Small intestine (tissue), 7 donors: ENCODE measurements at regions not wholly inside any gene's neighbourhood (a gene's known extent, or its start where the extent isn't known, plus 50 kb on each side); places are given as distances from the start of the nearest gene placed in this dataset.
A peak's percentile ranks its signal among the peaks of the same experiment; 100 is the strongest.

Source experiments
- DNase-seq, 2 donors: peaks; one replicate each; pipeline versions ENCODE4 v3.0.0 to v3.0.0-alpha.2; 2013
- FAIRE-seq: peaks from 2 replicates; lab custom pipeline; 2012; peaks lifted over from hg19 to GRCh38; lab: Jason Lieb, UNC
- H3K27ac ChIP-seq, 3 donors: one replicate each; pipeline ENCODE4 v1.5.1; 2013; ENCODE audit warnings: low read length in 2 of 3, mild to moderate bottlenecking in 2 of 3, control low read depth in 1 of 3, inconsistent platforms in 1 of 3, low read depth in 1 of 3, moderate library complexity in 1 of 3
- H3K27me3 ChIP-seq, 3 donors: one replicate each; pipeline ENCODE4 v1.6.1; 2013; ENCODE audit warnings: low read length in 3 of 3, inconsistent platforms in 1 of 3; ENCODE audit not compliant: control insufficient read depth in 3 of 3, insufficient read depth in 3 of 3
- H3K36me3 ChIP-seq, 3 donors: one replicate each; pipeline ENCODE4 v1.6.1; 2013; ENCODE audit warnings: low read length in 3 of 3, inconsistent platforms in 1 of 3, low read depth in 1 of 3, mild to moderate bottlenecking in 1 of 3, moderate library complexity in 1 of 3; ENCODE audit not compliant: control insufficient read depth in 3 of 3, insufficient read depth in 2 of 3
- H3K4me1 ChIP-seq, 3 donors: one replicate each; pipeline ENCODE4 v1.6.1; 2013; ENCODE audit warnings: low read length in 2 of 3, inconsistent platforms in 1 of 3, low read depth in 1 of 3, mild to moderate bottlenecking in 1 of 3, moderate library complexity in 1 of 3; ENCODE audit not compliant: control insufficient read depth in 3 of 3, insufficient read depth in 2 of 3
- H3K4me3 ChIP-seq, 3 donors: one replicate each; pipeline ENCODE4 v1.5.1; 2013; ENCODE audit warnings: low read length in 3 of 3, control low read depth in 1 of 3, inconsistent platforms in 1 of 3, low read depth in 1 of 3, mild to moderate bottlenecking in 1 of 3, moderate library complexity in 1 of 3
- H3K9me3 ChIP-seq, 2 donors: one replicate each; pipeline ENCODE4 v1.6.1; 2013; ENCODE audit warnings: low read depth in 1 of 2, low read length in 1 of 2; ENCODE audit not compliant: control insufficient read depth in 2 of 2, insufficient read depth in 1 of 2
- WGBS, 3 donors: extraction: QIAGEN DNeasy Blood & Tissue Kit; methylation state at CpG; one replicate each; pipeline ENCODE4 v1.1.7; 2013; 5-methylcytosine and 5-hydroxymethylcytosine counted together
- donor health status: healthy with polysubstance abuse.
- donor health status: control.
- donor health status: control.
- donor health status: Bipolar disorder and iron deficiency.
- donor health status: healthy.

GRCh38 chr3:83150896-83151295, 1389.5 kb upstream of the GBE1 start:
- WGBS, 3 donors = 68 to 84% (median 77%) methylated on average over 2 of the region's 2 CpGs
- Histone ChIP-seq H3K4me1 (no peaks in the 10 kb centered on the region), H3K36me3 (no peaks in the 10 kb centered on the region), H3K27me3 (no peaks in the 10 kb centered on the region), H3K27ac (no peak overlapping the region), H3K4me3 (no peak overlapping the region), H3K9me3 (no peaks in the 10 kb centered on the region)
- DNase-seq (no peak), FAIRE-seq (no peak)

- H3K4me3 ChIP-seq = no peak overlapping the region
- H3K36me3 ChIP-seq = no peaks in the 10 kb centered on the region
- DNase-seq = no peak
- no peak overlapping the region for H3K27ac ChIP-seq
- no peaks in the 10 kb centered on the region for H3K9me3 ChIP-seq
- WGBS, 3 donors = 49 to 70% (median 60%) methylated on average over 2 of the region's 2 CpGs
- H3K27me3 ChIP-seq = no peaks in the 10 kb centered on the region
- FAIRE-seq = no peak
- H3K4me1 ChIP-seq = no peaks in the 10 kb centered on the region
Measured at GRCh38 chr3:83140983-83141382, 1379.5 kb upstream of the GBE1 start.

- Histone ChIP-seq H3K9me3 (no peaks in the 10 kb centered on the region), H3K27me3 (no peaks in the 10 kb centered on the region), H3K4me1 (no peaks in the 10 kb centered on the region), H3K36me3 (no peaks in the 10 kb centered on the region), H3K4me3 (no peak overlapping the region), H3K27ac (no peak overlapping the region)
- 75 to 79% (median 77%) methylated on average over 5 of the region's 5 CpGs for WGBS, 3 donors
- DNase-seq (no peak), FAIRE-seq (no peak)
Measured at GRCh38 chr3:83131236-83131635, 1369.8 kb upstream of the GBE1 start.

- Histone ChIP-seq H3K4me3 (no peak overlapping the region), H3K9me3 (no peaks in the 10 kb centered on the region), H3K27ac (no peak overlapping the region), H3K36me3 (no peaks in the 10 kb centered on the region), H3K27me3 (no peaks in the 10 kb centered on the region), H3K4me1 (no peaks in the 10 kb centered on the region)
- WGBS, 3 donors = 53 to 67% (median 62%) methylated on average over 2 of the region's 2 CpGs
- FAIRE-seq (no peak), DNase-seq (no peak)
Measured at GRCh38 chr3:83122774-83123350, 1361.4 kb upstream of the GBE1 start.

GRCh38 chr3:83093222-83093572, 1331.8 kb upstream of the GBE1 start:
- FAIRE-seq (no peak), DNase-seq (no peak)
- no peaks in the 10 kb centered on the region for H3K27me3 ChIP-seq
- H3K27ac ChIP-seq = no peak overlapping the region
- H3K4me3 ChIP-seq = no peak overlapping the region
- 31 to 46% (median 42%) methylated on average over 4 of the region's 4 CpGs for WGBS, 3 donors
- H3K4me1 ChIP-seq = no peaks in the 10 kb centered on the region
- H3K36me3 ChIP-seq = no peaks in the 10 kb centered on the region
- no peaks in the 10 kb centered on the region for H3K9me3 ChIP-seq

GRCh38 chr3:83092521-83093221, 1331.2 kb upstream of the GBE1 start:
- DNase-seq (peak in 1 of 2 donors; percentile 21), FAIRE-seq (no peak)
- WGBS, 3 donors = 22 to 49% (median 26%) methylated on average over 2 of the region's 2 CpGs
- Histone ChIP-seq H3K36me3 (no peaks in the 10 kb centered on the region), H3K4me1 (no peaks in the 10 kb centered on the region), H3K9me3 (no peaks in the 10 kb centered on the region), H3K4me3 (no peak overlapping the region), H3K27me3 (no peaks in the 10 kb centered on the region), H3K27ac (no peak overlapping the region)

GRCh38 chr3:83076041-83076440, 1314.6 kb upstream of the GBE1 start:
- no peak overlapping the region for H3K27ac ChIP-seq
- no peaks in the 10 kb centered on the region for H3K9me3 ChIP-seq
- no peak overlapping the region for H3K4me3 ChIP-seq
- no peaks in the 10 kb centered on the region for H3K36me3 ChIP-seq
- H3K27me3 ChIP-seq = no peaks in the 10 kb centered on the region
- DNase-seq (no peak), FAIRE-seq (no peak)
- no peaks in the 10 kb centered on the region for H3K4me1 ChIP-seq
- WGBS, 3 donors = 64 to 79% (median 64%) methylated on average over 6 of the region's 6 CpGs

GRCh38 chr3:83074485-83074884, 1313.0 kb upstream of the GBE1 start:
- Histone ChIP-seq H3K27me3 (no peaks in the 10 kb centered on the region), H3K27ac (no peak overlapping the region), H3K9me3 (no peaks in the 10 kb centered on the region), H3K4me1 (no peaks in the 10 kb centered on the region), H3K36me3 (no peaks in the 10 kb centered on the region), H3K4me3 (no peak overlapping the region)
- FAIRE-seq (no peak), DNase-seq (no peak)
